IMR-90 (cell line): ENCODE measurements at regions not wholly inside any gene's neighbourhood (a gene's known extent, or its start where the extent isn't known, plus 50 kb on each side); places are given as distances from the start of the nearest gene placed in this dataset.

Experiments used
- ATAC-seq: fragments of 200-7000 bp; cut with Tn5 transposase; 2 replicates; pipeline ENCODE4 v1.9.1; 2020; ENCODE audit warnings: low read depth, mild to moderate bottlenecking, moderate library complexity
- BruUV-seq: library from RNA; stranded (reverse); fragments of 400-500 nt; replicated peaks from 2 replicates; lab custom pipeline; 2021; lab: Mats Ljungman, UMichigan
- CTCF ChIA-PET: fragments of 300-600 bp; formaldehyde crosslinking; extraction: SDS; loops from one replicate; lab custom pipeline; 2021; ENCODE audit warnings: antibody characterized with exemption; lab: Yijun Ruan, JAX
- POLR2A ChIA-PET: fragments of 300-600 bp; sonication (Branson Sonifier 250); formaldehyde crosslinking; loops from one replicate; lab custom pipeline; 2022; ENCODE audit warnings: antibody characterized with exemption; ENCODE audit not compliant: unreplicated experiment; lab: Charles Lee
- DNase-seq: peaks from one replicate; pipeline ENCODE4 v3.0.0; 2013
- H2AFZ ChIP-seq: replicated peaks from 2 replicates; pipeline ENCODE3; 2013; ENCODE audit warnings: low read length, mild to moderate bottlenecking; ENCODE audit not compliant: poor library complexity
- H2AK5ac ChIP-seq: 2 replicates; pipeline ENCODE4 v1.6.1; 2013; ENCODE audit warnings: low read depth, low read length, inconsistent platforms
- H2AK9ac ChIP-seq: replicated peaks from 2 replicates; pipeline ENCODE3; 2013; ENCODE audit warnings: mild to moderate bottlenecking, low read depth, low read length, moderate library complexity; ENCODE audit not compliant: poor library complexity
- H2BK120ac ChIP-seq: 2 replicates; pipeline ENCODE4 v1.6.1; 2013; ENCODE audit warnings: low read depth, low read length, inconsistent platforms
- H2BK15ac ChIP-seq: 3 replicates; pipeline ENCODE4 v1.6.1; 2013; ENCODE audit warnings: low read depth, low read length, inconsistent platforms
- H2BK20ac ChIP-seq: 2 replicates; pipeline ENCODE4 v1.6.1; 2013; ENCODE audit warnings: low read depth, mild to moderate bottlenecking, inconsistent platforms, low read length, moderate library complexity
- H2BK5ac ChIP-seq: 2 replicates; pipeline ENCODE4 v1.6.1; 2013; ENCODE audit warnings: mild to moderate bottlenecking, low read depth, low read length, inconsistent platforms; ENCODE audit not compliant: poor library complexity, severe bottlenecking
- H3K14ac ChIP-seq: replicated peaks from 2 replicates; pipeline ENCODE4 v1.6.1; 2013; ENCODE audit warnings: low read depth, low read length, inconsistent platforms
- H3K18ac ChIP-seq: 2 replicates; pipeline ENCODE4 v1.6.1; 2013; ENCODE audit warnings: low read depth, low read length, control low read depth
- H3K23ac ChIP-seq: 2 replicates; pipeline ENCODE4 v1.6.1; 2013; ENCODE audit warnings: low read depth, low read length, inconsistent platforms
- H3K27ac ChIP-seq: 2 replicates; pipeline ENCODE4 v1.5.1; 2013; ENCODE audit warnings: mild to moderate bottlenecking, control low read depth, low read length; ENCODE audit not compliant: insufficient read depth
- H3K27me3 ChIP-seq: 2 replicates; pipeline ENCODE4 v1.6.1; 2013; ENCODE audit warnings: low read length; ENCODE audit not compliant: control insufficient read depth, insufficient read depth
- H3K36me3 ChIP-seq: 2 replicates; pipeline ENCODE4 v1.6.1; 2013; ENCODE audit warnings: low read length, mixed read lengths; ENCODE audit not compliant: control insufficient read depth, insufficient read depth
- H3K4ac ChIP-seq: 2 replicates; pipeline ENCODE4 v1.6.1; 2013; ENCODE audit warnings: low read depth, low read length, inconsistent platforms
- H3K4me1 ChIP-seq: 2 replicates; pipeline ENCODE4 v1.6.1; 2013; ENCODE audit warnings: low read length, mixed read lengths; ENCODE audit not compliant: control insufficient read depth, insufficient read depth
- H3K4me2 ChIP-seq: 2 replicates; pipeline ENCODE4 v1.6.1; 2013; ENCODE audit warnings: low read depth, mild to moderate bottlenecking, control low read depth, low read length, moderate library complexity
- H3K4me3 ChIP-seq: 2 replicates; pipeline ENCODE4 v1.5.1; 2013; ENCODE audit warnings: low read depth, mild to moderate bottlenecking, control low read depth, low read length, moderate library complexity; ENCODE audit not compliant: insufficient read depth
- H3K56ac ChIP-seq: 2 replicates; pipeline ENCODE4 v1.6.1; 2013; ENCODE audit warnings: low read length, inconsistent platforms; ENCODE audit not compliant: insufficient read depth; ENCODE audit errors: extremely low read depth
- H3K79me1 ChIP-seq, 2 experiments: 2 replicates each; pipeline ENCODE4 v1.6.1; 2013; ENCODE audit warnings: low read length in 2 of 2, inconsistent platforms in 1 of 2, low read depth in 1 of 2
- H3K9ac ChIP-seq: 2 replicates; pipeline ENCODE4 v1.6.1; 2013; ENCODE audit warnings: low read depth, low read length, control low read depth
- H3K9me1 ChIP-seq: 2 replicates; pipeline ENCODE4 v1.6.1; 2013; ENCODE audit warnings: low read length, inconsistent platforms; ENCODE audit not compliant: insufficient read depth
- H3K9me3 ChIP-seq: 2 replicates; pipeline ENCODE4 v1.6.1; 2013; ENCODE audit warnings: low read length; ENCODE audit not compliant: control insufficient read depth, insufficient read depth
- H4K20me1 ChIP-seq: 2 replicates; pipeline ENCODE4 v1.6.1; 2013; ENCODE audit warnings: low read length, inconsistent platforms; ENCODE audit not compliant: insufficient read depth
- H4K5ac ChIP-seq: 2 replicates; pipeline ENCODE4 v1.6.1; 2013; ENCODE audit warnings: mild to moderate bottlenecking, low read depth, low read length, control low read depth
- H4K8ac ChIP-seq, 2 experiments: 2 replicates each; pipeline ENCODE4 v1.6.1; 2013; ENCODE audit warnings: low read depth in 2 of 2, low read length in 2 of 2, control low read depth in 1 of 2, inconsistent platforms in 1 of 2
- H4K91ac ChIP-seq: 2 replicates; pipeline ENCODE4 v1.6.1; 2013; ENCODE audit warnings: low read depth, low read length, inconsistent platforms; ENCODE audit not compliant: insufficient read depth
- BHLHE40 ChIP-seq: fragments of 150-350 bp; IDR thresholded peaks from 2 replicates; pipeline ENCODE4 v1.6.1; 2016; ENCODE audit warnings: mild to moderate bottlenecking, low read depth, low read length
- CHD1 ChIP-seq: IDR thresholded peaks from 2 replicates; pipeline ENCODE4 v1.6.1; 2012; ENCODE audit warnings: low read depth, low read length, improper control_type of control experiment
- CTCF ChIP-seq: conservative IDR thresholded peaks from 2 replicates; pipeline ENCODE4 v1.5.1; 2012; ENCODE audit warnings: mild to moderate bottlenecking, low read depth, low read length, improper control_type of control experiment
- FOS ChIP-seq: fragments of 150-350 bp; IDR thresholded peaks from 2 replicates; pipeline ENCODE4 v1.6.1; 2016; ENCODE audit warnings: low read depth, low read length
- MXI1 ChIP-seq: IDR thresholded peaks from 2 replicates; pipeline ENCODE4 v1.6.1; 2012; ENCODE audit warnings: low read depth, mild to moderate bottlenecking, low read length, moderate library complexity, borderline replicate concordance
- NFE2L2 ChIP-seq: fragments of 150-350 bp; IDR thresholded peaks from 2 replicates; pipeline ENCODE4 v1.6.1; 2016; ENCODE audit warnings: low read depth, mild to moderate bottlenecking, low read length
- RCOR1 ChIP-seq: IDR thresholded peaks from 2 replicates; pipeline ENCODE4 v1.6.1; 2012; ENCODE audit warnings: mild to moderate bottlenecking, low read length, improper control_type of control experiment; ENCODE audit not compliant: insufficient replicate concordance
- WGBS, 2 experiments: methylation state at CpG; one replicate each; pipeline versions ENCODE4 v1.1.5 to v1.1.7; 2013; ENCODE audit warnings: missing lambda C conversion rate in 2 of 2; ENCODE audit not compliant: insufficient read length in 1 of 2; ENCODE audit errors: extremely low coverage in 2 of 2; 5-methylcytosine and 5-hydroxymethylcytosine counted together
- dilution Hi-C: fragments of 300-500 bp; cut with HindIII; formaldehyde crosslinking; loops from one replicate; pipeline ENCODE4 v1.14.3; 2018; ENCODE audit warnings: low sequenced_read_pairs; ENCODE audit not compliant: unreplicated experiment
- in situ Hi-C: fragments of 300-500 bp; cut with MboI; formaldehyde crosslinking; loops from 3 replicates; pipeline ENCODE4 v1.14.3; 2019; ENCODE audit warnings: low sequenced_read_pairs, inconsistent platforms, mixed read lengths
- intact Hi-C: fragments of 100-400 bp; cut with micrococcal nuclease; formaldehyde crosslinking; loops from 2 replicates; pipeline ENCODE4 v1.10.0; 2022

GRCh38 chr1:232728507-232729263 lies 76.5 kb upstream of the MAP10 start:
- Histone ChIP-seq H2BK15ac (no peak overlapping the region), H4K8ac (no peak overlapping the region), H2BK5ac (no peak overlapping the region), H3K36me3 (no peaks in the 10 kb centered on the region), H3K9ac (no peak overlapping the region), H3K4me2 (no peak overlapping the region), H3K18ac (peak overlapping the region; percentile 36; the same call in 1 of the 2 replicates), H2BK20ac (no peak overlapping the region), H4K5ac (no peak overlapping the region), H3K4ac (no peak overlapping the region), H3K79me1 (no peaks in the 10 kb centered on the region), H3K27ac (no peak overlapping the region), H4K91ac (no peak overlapping the region), H3K27me3 (peaks cover 5% of the 10 kb centered on the region), H2AFZ (no peak overlapping the region), H3K23ac (no peak overlapping the region), H3K4me1 (peaks cover 4% of the 10 kb centered on the region; the same call in 1 of the 2 replicates), H4K20me1 (no peaks in the 10 kb centered on the region), H2AK9ac (no peak overlapping the region), H3K56ac (no peak overlapping the region), H2BK120ac (no peak overlapping the region), H2AK5ac (no peak overlapping the region), H3K14ac (no peak overlapping the region), H3K9me1 (no peaks in the 10 kb centered on the region), H3K4me3 (no peak overlapping the region), H3K9me3 (no peaks in the 10 kb centered on the region)
- dilution Hi-C loops (no loop called here), in situ Hi-C loops (no loop called here), intact Hi-C loops (no loop called here)
- TF ChIP-seq BHLHE40 (no peak), CHD1 (no peak), RCOR1 (no peak), FOS (no peak), NFE2L2 (no peak), CTCF (no peak), MXI1 (no peak)
- BruUV-seq, result no TSS peak
- no CpG with 5 or more reads among the region's 6 CpGs for WGBS, 2 experiments
- POLR2A ChIA-PET, result interaction anchor here (0.5 kb wide), 1 partner anchor 149 kb away, joined by 4 read pairs; no protein-coding TSS in a partner anchor
- ATAC-seq (peak; percentile 71), DNase-seq (peak; percentile 26)
- CTCF ChIA-PET, result no interaction called here
